Panc1 (cell line): ENCODE measurements at regions not wholly inside any gene's neighbourhood (a gene's known extent, or its start where the extent isn't known, plus 50 kb on each side); places are given as distances from the start of the nearest gene placed in this dataset.
"Not testable (repeated sequence)": the region's sequence is repeated elsewhere in the genome, so short reads cannot be mapped to it uniquely, and the experiment has no call there.

Experiments used
- ATAC-seq: fragments of 200-7000 bp; cut with Tn5 transposase; 2 replicates; pipeline ENCODE4 v1.9.1; 2020; ENCODE audit warnings: mild to moderate bottlenecking, moderate library complexity
- BruUV-seq: library from RNA; stranded (reverse); fragments of 400-500 nt; replicated peaks from 2 replicates; lab custom pipeline; 2021; lab: Mats Ljungman, UMichigan
- CTCF ChIA-PET: fragments of 300-600 bp; sonication (Branson Sonifier 250); formaldehyde crosslinking; loops from one replicate; lab custom pipeline; 2022; ENCODE audit warnings: antibody characterized with exemption; lab: Charles Lee
- POLR2A ChIA-PET: fragments of 300-600 bp; sonication (Branson Sonifier 250); formaldehyde crosslinking; loops from one replicate; lab custom pipeline; 2022; ENCODE audit warnings: antibody characterized with exemption; lab: Charles Lee
- DNase-seq: peaks from one replicate; pipeline ENCODE4 v3.0.0-alpha.2; 2010; ENCODE audit warnings: low read depth, low spot score
- H3K27ac ChIP-seq: 2 replicates; pipeline ENCODE4 v1.5.1; 2011; ENCODE audit warnings: mild to moderate bottlenecking, low read length, inconsistent platforms
- H3K27me3 ChIP-seq: fragments of 200-500 bp; sonication (Bioruptor generic); 2 replicates; pipeline ENCODE4 v1.6.0; 2014; ENCODE audit warnings: low read length, inconsistent platforms; ENCODE audit not compliant: control insufficient read depth, insufficient read depth
- H3K36me3 ChIP-seq: fragments of 200-500 bp; sonication (Bioruptor generic); 2 replicates; pipeline ENCODE4 v1.5.1; 2014; ENCODE audit warnings: inconsistent platforms, mild to moderate bottlenecking, low read length, moderate library complexity; ENCODE audit not compliant: control insufficient read depth, insufficient read depth
- H3K4me1 ChIP-seq: 2 replicates; pipeline ENCODE4 v1.5.1; 2011; ENCODE audit warnings: inconsistent platforms, mild to moderate bottlenecking, low read length, moderate library complexity; ENCODE audit not compliant: control insufficient read depth, insufficient read depth
- H3K4me3 ChIP-seq, 2 experiments: 2 replicates each; pipeline ENCODE4 v1.5.1; 2011 to 2012; ENCODE audit warnings: low read depth in 2 of 2, low read length in 2 of 2, mild to moderate bottlenecking in 2 of 2, inconsistent platforms in 1 of 2, moderate library complexity in 1 of 2
- H3K9me3 ChIP-seq: fragments of 200-500 bp; sonication (Bioruptor generic); 2 replicates; pipeline ENCODE4 v1.5.1; 2014; ENCODE audit warnings: low read depth, mild to moderate bottlenecking, inconsistent platforms, low read length, moderate library complexity; ENCODE audit not compliant: control insufficient read depth, insufficient read depth
- CTCF ChIP-seq: fragments of 450-650 bp; IDR thresholded peaks from 2 replicates; pipeline ENCODE4 v1.5.1; 2017; ENCODE audit warnings: mild to moderate bottlenecking
- POLR2AphosphoS5 ChIP-seq: IDR thresholded peaks from 2 replicates; pipeline ENCODE4 v1.6.1; 2012; ENCODE audit warnings: mild to moderate bottlenecking, low read depth, low read length, moderate library complexity
- REST ChIP-seq, 2 experiments: IDR thresholded peaks; 2 replicates each; pipeline ENCODE4 v1.6.1; 2011 to 2012; ENCODE audit warnings: low read depth in 2 of 2, control low read depth in 1 of 2, low read length in 1 of 2, mild to moderate bottlenecking in 1 of 2, moderate library complexity in 1 of 2; ENCODE audit not compliant: insufficient read depth in 1 of 2
- SIN3A ChIP-seq: IDR thresholded peaks from 2 replicates; pipeline ENCODE4 v1.6.1; 2012; ENCODE audit warnings: low read depth, mild to moderate bottlenecking, low read length, moderate library complexity, borderline replicate concordance; ENCODE audit not compliant: insufficient read depth
- TCF7L2 ChIP-seq: IDR thresholded peaks from 2 replicates; pipeline ENCODE4 v1.6.1; 2011; ENCODE audit warnings: mild to moderate bottlenecking, low read depth, low read length, inconsistent platforms
- in situ Hi-C: cut with HindIII; loops from 2 replicates; pipeline ENCODE4 v1.10.0; 2016; ENCODE audit warnings: low sequenced_read_pairs, low pct_unique_long_range_greater_than_20kb
- intact Hi-C: fragments of 100-400 bp; cut with micrococcal nuclease; formaldehyde crosslinking; loops from one replicate; pipeline ENCODE4 v1.10.0; 2022; ENCODE audit not compliant: unreplicated experiment

- intact Hi-C loops (no loop called here), in situ Hi-C loops (no loop called here)
- no peak for TF ChIP-seq CTCF
- no peak for TF ChIP-seq SIN3A
- TF ChIP-seq TCF7L2: no peak
- no peak for TF ChIP-seq REST (IDR thresholded peaks at IDR 0.05; ENCODE audit: insufficient read depth in 1 of 2, low read depth in 2 of 2, low read length in 1 of 2)
- H3K4me1 ChIP-seq: no peaks in the 10 kb centered on the region
- no peaks in the 10 kb centered on the region for H3K9me3 ChIP-seq
- ATAC-seq (no peak), DNase-seq (no peak)
- no peaks in the 10 kb centered on the region for H3K36me3 ChIP-seq
- no TSS peak for BruUV-seq
- H3K27ac ChIP-seq: no peak overlapping the region
- CTCF ChIA-PET: no interaction called here
- POLR2A ChIA-PET: no interaction called here
- no peak overlapping the region for H3K4me3 ChIP-seq
- H3K27me3 ChIP-seq: no peaks in the 10 kb centered on the region
These were observed 604.5 kb downstream of the DOK5 start for GRCh38 chr20:55079917-55080316.

- POLR2A ChIA-PET, H3K4me1 ChIP-seq, CTCF ChIA-PET, H3K27me3 ChIP-seq, H3K27ac ChIP-seq, BruUV-seq, DNase-seq, H3K4me3 ChIP-seq, H3K36me3 ChIP-seq, ATAC-seq, in situ Hi-C loops, intact Hi-C loops, H3K9me3 ChIP-seq: not testable (repeated sequence)
These were observed 599.0 kb downstream of the DOK5 start for GRCh38 chr20:55074266-55074840.

- ATAC-seq (no peak), DNase-seq (no peak)
- ChIA-PET CTCF (no interaction called here), POLR2A (no interaction called here)
- in situ Hi-C loops (no loop called here), intact Hi-C loops (no loop called here)
- H3K36me3 ChIP-seq: no peaks in the 10 kb centered on the region
- no peak overlapping the region for H3K27ac ChIP-seq
- H3K27me3 ChIP-seq: no peaks in the 10 kb centered on the region
- BruUV-seq: no TSS peak
- no peaks in the 10 kb centered on the region for H3K4me1 ChIP-seq
- no peak for TF ChIP-seq SIN3A
- TF ChIP-seq TCF7L2: no peak
- TF ChIP-seq REST (IDR thresholded peaks at IDR 0.05; ENCODE audit: insufficient read depth in 1 of 2, low read depth in 2 of 2, low read length in 1 of 2): no peak
- TF ChIP-seq CTCF: no peak
- TF ChIP-seq POLR2AphosphoS5: no peak
- H3K4me3 ChIP-seq: no peak overlapping the region
- no peaks in the 10 kb centered on the region for H3K9me3 ChIP-seq
These were observed 594.6 kb downstream of the DOK5 start for GRCh38 chr20:55070001-55070400.
